Endothelial cell of umbilical vein (primary cell): ENCODE measurements at regions not wholly inside any gene's neighbourhood (a gene's known extent, or its start where the extent isn't known, plus 50 kb on each side); places are given as distances from the start of the nearest gene placed in this dataset.

Experiments used
- BruUV-seq: library from RNA; stranded (reverse); fragments of 400-500 nt; replicated peaks from 2 replicates; lab custom pipeline; 2021; lab: Mats Ljungman, UMichigan
- CTCF ChIA-PET: fragments of 300-600, 350-600 bp; sonication (Branson Sonifier 250); formaldehyde crosslinking; loops from one replicate; lab custom pipeline; 2021; ENCODE audit warnings: antibody characterized with exemption, inconsistent platforms; lab: Charles Lee
- POLR2A ChIA-PET: fragments of 300-600, 350-600 bp; sonication (Branson Sonifier 250); formaldehyde crosslinking; loops from one replicate; lab custom pipeline; 2021; ENCODE audit warnings: antibody characterized with exemption, inconsistent platforms; lab: Charles Lee
- DNase-seq: peaks from one replicate; pipeline ENCODE4 v3.0.0-alpha.2; 2011; ENCODE audit warnings: low read depth, low spot score
- FAIRE-seq: peaks from 2 replicates; lab custom pipeline; 2011; peaks lifted over from hg19 to GRCh38; lab: Jason Lieb, UNC
- H2AFZ ChIP-seq: 2 replicates; pipeline ENCODE4 v1.6.0; 2012; ENCODE audit warnings: low read depth, low read length, control low read depth, inconsistent platforms
- H3K27ac ChIP-seq: 2 replicates; pipeline ENCODE4 v1.5.1; 2011; ENCODE audit warnings: low read depth, mild to moderate bottlenecking, control low read depth, low read length, moderate library complexity; ENCODE audit not compliant: insufficient read depth
- H3K27me3 ChIP-seq, 2 experiments: 2 replicates each; pipeline versions ENCODE4 v1.6.0 to v1.6.1; 2011; ENCODE audit warnings: low read length in 2 of 2, mixed read lengths in 1 of 2; ENCODE audit not compliant: control insufficient read depth in 2 of 2, insufficient read depth in 2 of 2
- H3K36me3 ChIP-seq, 2 experiments: 2 replicates in 1 of 2; 3 replicates in 1 of 2; pipeline ENCODE4 v1.5.1; 2011; ENCODE audit warnings: low read length in 2 of 2, mild to moderate bottlenecking in 1 of 2, moderate library complexity in 1 of 2; ENCODE audit not compliant: control insufficient read depth in 2 of 2, insufficient read depth in 2 of 2; ENCODE audit errors: extremely low read depth in 1 of 2
- H3K4me1 ChIP-seq: 3 replicates; pipeline ENCODE4 v1.5.1; 2011; ENCODE audit warnings: mild to moderate bottlenecking, low read length; ENCODE audit not compliant: control insufficient read depth, insufficient read depth; ENCODE audit errors: extremely low read depth
- H3K4me2 ChIP-seq: 2 replicates; pipeline ENCODE4 v1.6.1; 2011; ENCODE audit warnings: low read length, control low read depth, mixed read lengths; ENCODE audit not compliant: insufficient read depth
- H3K4me3 ChIP-seq, 3 experiments: fragments of 200-600 bp in 1 of 3; sonication (generic), shearing (Covaris generic) in 1 of 3; replicated peaks in 1 of 3; 2 replicates each; pipeline ENCODE4 v1.5.1; 2011 to 2016; ENCODE audit warnings: control low read depth in 3 of 3, low read length in 3 of 3, mild to moderate bottlenecking in 2 of 3, inconsistent platforms in 1 of 3, low read depth in 1 of 3, moderate library complexity in 1 of 3; ENCODE audit not compliant: insufficient read depth in 1 of 3
- H3K79me2 ChIP-seq: 2 replicates; pipeline ENCODE4 v1.6.0; 2012; ENCODE audit warnings: low read length, inconsistent platforms; ENCODE audit not compliant: control insufficient read depth, insufficient read depth
- H3K9ac ChIP-seq: replicated peaks from 2 replicates; pipeline ENCODE3; 2011; ENCODE audit warnings: low read length, control low read depth; ENCODE audit not compliant: insufficient read depth; ENCODE audit errors: extremely low read depth
- H3K9me1 ChIP-seq: replicated peaks from 3 replicates; pipeline ENCODE4 v1.6.0; 2011; ENCODE audit warnings: mild to moderate bottlenecking, low read length; ENCODE audit not compliant: control insufficient read depth, insufficient read depth; ENCODE audit errors: extremely low read depth
- H3K9me3 ChIP-seq: replicated peaks from 2 replicates; pipeline ENCODE4 v1.5.1; 2012; ENCODE audit warnings: low read length, inconsistent platforms; ENCODE audit not compliant: control insufficient read depth, insufficient read depth
- H4K20me1 ChIP-seq: replicated peaks from 2 replicates; pipeline ENCODE3; 2011; ENCODE audit warnings: mild to moderate bottlenecking, low read length; ENCODE audit not compliant: control insufficient read depth, insufficient read depth; ENCODE audit errors: extremely low read depth
- CTCF ChIP-seq, 2 donors: IDR thresholded peaks; 1 replicate in 1 of 2; 2 replicates in 1 of 2; pipeline ENCODE4 v1.5.1; 2011; ENCODE audit warnings: low read length in 2 of 2, mild to moderate bottlenecking in 2 of 2, moderate library complexity in 2 of 2, control low read depth in 1 of 2, inconsistent platforms in 1 of 2, low read depth in 1 of 2; ENCODE audit not compliant: insufficient read depth in 1 of 2; ENCODE audit errors: extremely low read depth in 1 of 2
- EZH2 ChIP-seq: IDR thresholded peaks from 2 replicates; pipeline ENCODE4 v1.6.1; 2012; ENCODE audit warnings: borderline replicate concordance, low read depth, mild to moderate bottlenecking, moderate library complexity, low read length, inconsistent platforms; ENCODE audit not compliant: severe bottlenecking
- FOS ChIP-seq: IDR thresholded peaks from 2 replicates; pipeline ENCODE4 v1.6.1; 2011; ENCODE audit warnings: mild to moderate bottlenecking, low read length, moderate library complexity, borderline replicate concordance; ENCODE audit not compliant: insufficient read depth
- GATA2 ChIP-seq: IDR thresholded peaks from 2 replicates; pipeline ENCODE4 v1.7.0; 2011; ENCODE audit warnings: low read depth, mild to moderate bottlenecking, moderate library complexity, mixed read lengths, low read length; ENCODE audit not compliant: insufficient read length, insufficient read depth
- JUN ChIP-seq: IDR thresholded peaks from 2 replicates; pipeline ENCODE4 v1.6.1; 2011; ENCODE audit warnings: borderline replicate concordance, low read depth; ENCODE audit not compliant: insufficient read length, insufficient read depth
- MAX ChIP-seq: IDR thresholded peaks from 2 replicates; pipeline ENCODE4 v1.6.1; 2011; ENCODE audit not compliant: insufficient read depth, insufficient read length
- MYC ChIP-seq: IDR thresholded peaks from one replicate; pipeline ENCODE4 v1.6.1; 2011; ENCODE audit warnings: mild to moderate bottlenecking, low read depth, low read length
- POLR2A ChIP-seq: IDR thresholded peaks from 2 replicates; pipeline ENCODE4 v1.6.1; 2012; ENCODE audit warnings: low read depth, mild to moderate bottlenecking, control low read depth, low read length
- POLR2AphosphoS5 ChIP-seq: IDR thresholded peaks from 2 replicates; pipeline ENCODE4 v1.6.1; 2012; ENCODE audit warnings: low read depth, mild to moderate bottlenecking, control low read depth, low read length, moderate library complexity; ENCODE audit not compliant: insufficient read depth
- dilution Hi-C: fragments of 300-500 bp; cut with MboI; formaldehyde crosslinking; loops from one replicate; pipeline ENCODE4 v1.15.0; 2019; ENCODE audit warnings: low sequenced_read_pairs; ENCODE audit not compliant: extremely low pct_ligation_motif_present
- intact Hi-C: fragments of 100-400 bp; cut with micrococcal nuclease; formaldehyde crosslinking; loops from one replicate; pipeline ENCODE4 v1.10.0; 2022

- BruUV-seq = no TSS peak
- dilution Hi-C loops = no loop called here
- CTCF ChIA-PET = interaction anchor here (2.4 kb wide), 1 partner anchor 9 kb away, joined by 7 read pairs; no protein-coding TSS in a partner anchor
- intact Hi-C loops = no loop called here
- peak overlapping the region; percentile 16 for H2AFZ ChIP-seq
- no peaks in the 10 kb centered on the region for H3K36me3 ChIP-seq
- H3K79me2 ChIP-seq = no peaks in the 10 kb centered on the region
- DNase-seq (no peak), FAIRE-seq (no peak)
- no peak overlapping the region for H3K9ac ChIP-seq
- H3K27me3 ChIP-seq = no peaks in the 10 kb centered on the region
- H4K20me1 ChIP-seq = no peaks in the 10 kb centered on the region
- H3K4me3 ChIP-seq = no peak overlapping the region
- no peak for TF ChIP-seq MYC
- TF ChIP-seq CTCF (IDR thresholded peaks at IDR 0.05; ENCODE audit: extremely low read depth in 1 of 2, insufficient read depth in 1 of 2, low read depth in 1 of 2, low read length in 2 of 2) = no peak
- no peak for TF ChIP-seq FOS
- no peak for TF ChIP-seq GATA2
- no peak for TF ChIP-seq JUN
- no peak for TF ChIP-seq POLR2AphosphoS5
- TF ChIP-seq MAX = no peak
- no peak for TF ChIP-seq POLR2A
- TF ChIP-seq EZH2 = no peak
- H3K9me3 ChIP-seq = no peaks in the 10 kb centered on the region
- H3K27ac ChIP-seq = no peak overlapping the region
- no peaks in the 10 kb centered on the region for H3K4me1 ChIP-seq
- no peak overlapping the region for H3K4me2 ChIP-seq
- POLR2A ChIA-PET = no interaction called here
- H3K9me1 ChIP-seq = no peaks in the 10 kb centered on the region
Observed at GRCh38 chr10:54906940-54907339, 105.9 kb upstream of the PCDH15 start.
